Common myeloid progenitor, CD34-positive (primary cell): ENCODE measurements at regions not wholly inside any gene's neighbourhood (a gene's known extent, or its start where the extent isn't known, plus 50 kb on each side); places are given as distances from the start of the nearest gene placed in this dataset.

ENCODE experiments used
- CTCF ChIA-PET: fragments of 350-600 bp; sonication (Branson Sonifier 250); formaldehyde crosslinking; loops from one replicate; lab custom pipeline; 2021; ENCODE audit warnings: antibody characterized with exemption; lab: Charles Lee
- POLR2A ChIA-PET: fragments of 350-600 bp; sonication (Branson Sonifier 250); formaldehyde crosslinking; loops from one replicate; lab custom pipeline; 2021; ENCODE audit warnings: antibody characterized with exemption; lab: Charles Lee
- DNase-seq, 3 donors: peaks; one replicate each; pipeline versions ENCODE4 v3.0.0 to v3.0.0-alpha.2; 2013
- H3K27ac ChIP-seq, 2 experiments: 1 replicate in 1 of 2; 2 replicates in 1 of 2; pipeline ENCODE4 v1.7.0; 2013; ENCODE audit warnings: inconsistent platforms in 2 of 2, low read length in 2 of 2, mild to moderate bottlenecking in 2 of 2, low read depth in 1 of 2, moderate library complexity in 1 of 2; ENCODE audit not compliant: severe bottlenecking in 2 of 2, insufficient read depth in 1 of 2, poor library complexity in 1 of 2
- H3K27me3 ChIP-seq, 5 experiments: replicated peaks in 2 of 5; 1 replicate in 3 of 5; 2 replicates in 2 of 5; pipeline versions ENCODE4 v1.6.1 to v1.7.0; 2013; ENCODE audit warnings: low read length in 4 of 5, mild to moderate bottlenecking in 2 of 5, moderate library complexity in 2 of 5, inconsistent platforms in 1 of 5; ENCODE audit not compliant: insufficient read depth in 5 of 5, control insufficient read depth in 4 of 5
- H3K36me3 ChIP-seq, 4 experiments: 1 replicate in 2 of 4; 2 replicates in 2 of 4; pipeline versions ENCODE4 v1.6.1 to v1.7.0; 2013; ENCODE audit warnings: low read length in 3 of 4, control low read depth in 1 of 4, mild to moderate bottlenecking in 1 of 4; ENCODE audit not compliant: control insufficient read depth in 4 of 4, insufficient read depth in 4 of 4
- H3K4me1 ChIP-seq, 4 experiments: 1 replicate in 3 of 4; 2 replicates in 1 of 4; pipeline versions ENCODE4 v1.6.1 to v1.7.1; 2013; ENCODE audit warnings: low read length in 3 of 4, mild to moderate bottlenecking in 3 of 4, control low read depth in 1 of 4, inconsistent platforms in 1 of 4, moderate library complexity in 1 of 4; ENCODE audit not compliant: control insufficient read depth in 4 of 4, insufficient read depth in 4 of 4; ENCODE audit errors: control extremely low read depth in 1 of 4
- H3K4me3 ChIP-seq, 7 experiments: 1 replicate in 4 of 7; 2 replicates in 3 of 7; pipeline versions ENCODE4 v1.5.1 to v1.7.0; 2013; ENCODE audit warnings: mild to moderate bottlenecking in 7 of 7, low read length in 6 of 7, moderate library complexity in 6 of 7, inconsistent platforms in 2 of 7, low read depth in 2 of 7, control low read depth in 1 of 7; ENCODE audit not compliant: insufficient read depth in 4 of 7, control insufficient read depth in 1 of 7; ENCODE audit errors: extremely low read depth in 1 of 7
- H3K9me3 ChIP-seq, 5 experiments: 1 replicate in 4 of 5; 2 replicates in 1 of 5; pipeline versions ENCODE4 v1.6.1 to v1.7.1; 2013; ENCODE audit warnings: low read length in 4 of 5, mild to moderate bottlenecking in 2 of 5, inconsistent platforms in 1 of 5, low read depth in 1 of 5, moderate library complexity in 1 of 5; ENCODE audit not compliant: control insufficient read depth in 4 of 5, insufficient read depth in 2 of 5; ENCODE audit errors: control extremely low read depth in 1 of 5
- WGBS: methylation state at CpG from one replicate; pipeline ENCODE4 v1.1.5; 2013; ENCODE audit not compliant: insufficient coverage; 5-methylcytosine and 5-hydroxymethylcytosine counted together

DNA sequence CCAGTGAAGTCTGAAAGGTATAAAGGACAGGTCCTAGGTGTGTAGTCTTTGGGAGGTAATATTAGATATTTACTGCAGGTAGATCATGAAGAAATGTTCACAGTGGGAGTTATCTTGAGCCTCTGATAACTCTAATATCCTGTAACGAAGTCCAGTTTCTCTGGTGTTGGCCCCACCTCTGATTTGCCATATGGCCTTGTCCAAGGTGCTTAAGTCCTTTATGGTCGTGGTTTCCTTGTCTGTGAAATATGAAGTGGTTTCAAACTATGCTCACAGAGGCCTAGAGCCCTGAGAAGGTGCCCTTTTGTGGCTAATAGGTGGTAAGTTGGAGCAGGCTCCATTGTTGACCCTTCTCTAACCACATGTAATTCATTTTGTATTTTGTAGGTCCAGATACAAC is 190.7 kb downstream of the ICOS start:
- Histone ChIP-seq H3K4me1 (no peaks in the 10 kb centered on the region), H3K27ac (no peak overlapping the region), H3K36me3 (no peaks in the 10 kb centered on the region), H3K4me3 (no peak overlapping the region), H3K27me3 (peaks cover 0 to 2% (median 0%) of the 10 kb centered on the region in 5 experiments), H3K9me3 (no peaks in the 10 kb centered on the region)
- 100% methylated on average over 1 of the region's 2 CpGs for WGBS
- ChIA-PET POLR2A (no interaction called here), CTCF (no interaction called here)
- no peak for DNase-seq

DNA sequence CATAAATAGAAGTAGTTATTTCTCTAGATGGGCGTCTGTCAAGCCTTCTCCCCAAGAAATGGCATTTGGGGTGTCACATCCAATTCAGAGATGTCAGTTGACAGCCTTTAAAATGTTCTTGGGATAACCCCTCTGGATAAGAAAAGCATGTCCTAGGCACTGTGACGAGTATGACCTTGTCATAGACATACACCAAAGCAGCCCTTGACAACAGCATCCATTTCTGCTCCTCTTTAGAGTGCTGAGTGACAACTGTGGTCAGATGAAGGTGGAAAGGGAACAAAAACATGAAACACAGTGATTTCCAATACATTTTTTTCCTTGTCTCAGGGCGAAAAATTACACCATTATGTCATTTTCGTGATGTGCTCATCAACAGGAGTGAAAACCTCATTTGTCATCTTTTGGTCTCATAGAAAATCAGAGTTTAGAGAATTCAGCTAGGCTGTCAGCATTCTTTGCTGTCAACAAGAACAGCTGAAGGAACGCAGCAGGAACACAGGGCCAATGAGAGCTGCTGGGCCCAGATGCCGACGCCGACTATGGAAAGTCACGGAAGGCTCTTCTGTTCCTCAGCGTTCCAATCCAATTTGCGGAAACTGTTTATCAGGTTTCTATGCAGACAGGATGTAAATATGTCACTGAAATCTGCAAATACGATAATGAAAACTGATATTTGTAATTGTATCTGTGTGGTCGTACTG is 193.2 kb downstream of the ICOS start:
- ChIA-PET CTCF (no interaction called here), POLR2A (no interaction called here)
- Histone ChIP-seq H3K27ac (no peak overlapping the region), H3K36me3 (no peaks in the 10 kb centered on the region), H3K4me1 (no peaks in the 10 kb centered on the region), H3K9me3 (no peaks in the 10 kb centered on the region), H3K27me3 (peaks cover 0 to 2% (median 0%) of the 10 kb centered on the region in 5 experiments), H3K4me3 (no peak overlapping the region)
- WGBS = 95% methylated on average over 11 of the region's 13 CpGs
- DNase-seq = no peak

DNA sequence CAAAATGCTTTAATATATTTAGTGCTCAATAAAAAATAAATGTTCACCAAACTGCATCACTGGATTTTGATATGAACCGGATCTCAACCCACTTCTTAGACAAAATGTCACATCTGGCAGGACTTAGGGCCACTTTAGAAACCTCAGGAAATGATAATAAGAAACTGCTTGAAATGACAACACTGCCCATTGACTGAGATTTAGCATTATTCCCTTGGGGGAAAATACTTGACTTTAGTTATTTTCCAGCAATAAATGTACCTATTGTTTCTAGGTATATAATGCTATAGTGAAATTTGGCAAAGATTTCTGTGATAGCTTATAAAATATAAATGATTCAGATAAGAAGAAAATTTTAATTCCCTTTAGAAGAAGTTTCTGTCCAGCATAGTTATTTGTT is 195.1 kb downstream of the ICOS start:
- ChIA-PET POLR2A (no interaction called here), CTCF (interaction anchor here (0.9 to 1.4 kb wide), 2 partner anchors 9 to 13 kb away, joined by 3 read pairs; no protein-coding TSS in a partner anchor)
- H3K4me1 ChIP-seq = no peaks in the 10 kb centered on the region
- no peak for DNase-seq
- no peaks in the 10 kb centered on the region for H3K27me3 ChIP-seq
- no peak overlapping the region for H3K4me3 ChIP-seq
- no peak overlapping the region for H3K27ac ChIP-seq
- no CpG with 5 or more reads among the region's 1 CpG for WGBS
- H3K36me3 ChIP-seq = no peaks in the 10 kb centered on the region
- no peaks in the 10 kb centered on the region for H3K9me3 ChIP-seq

DNA sequence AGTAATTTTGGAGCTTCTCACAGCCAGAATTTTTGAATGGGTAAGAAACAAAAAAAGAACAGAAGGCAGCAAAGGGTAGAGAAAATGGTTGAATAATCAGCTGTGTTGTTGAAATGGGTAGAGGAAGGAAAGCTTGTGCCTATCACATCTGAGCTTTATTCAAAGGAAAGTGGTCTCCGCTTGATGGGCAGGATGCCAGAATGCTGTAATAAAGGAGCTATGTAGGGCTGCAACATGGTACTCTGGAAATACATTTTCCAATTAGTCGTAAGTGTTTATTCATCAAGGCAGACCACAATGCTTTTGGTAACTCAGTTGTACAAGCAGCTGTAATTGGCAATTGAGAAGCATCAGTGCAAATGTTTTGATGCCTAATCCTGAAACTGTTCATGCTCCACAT is 196.9 kb downstream of the ICOS start:
- POLR2A ChIA-PET = no interaction called here
- H3K4me1 ChIP-seq = no peaks in the 10 kb centered on the region
- no peaks in the 10 kb centered on the region for H3K36me3 ChIP-seq
- no peaks in the 10 kb centered on the region for H3K9me3 ChIP-seq
- no peaks in the 10 kb centered on the region for H3K27me3 ChIP-seq
- H3K4me3 ChIP-seq = no peak overlapping the region
- H3K27ac ChIP-seq = no peak overlapping the region
- no peak for DNase-seq
- WGBS = 94% methylated on average over 2 of the region's 2 CpGs
- CTCF ChIA-PET = interaction anchor here (0.7 to 0.8 kb wide), 2 partner anchors 12 to 110 kb away, joined by 3 read pairs; no protein-coding TSS in a partner anchor

DNA sequence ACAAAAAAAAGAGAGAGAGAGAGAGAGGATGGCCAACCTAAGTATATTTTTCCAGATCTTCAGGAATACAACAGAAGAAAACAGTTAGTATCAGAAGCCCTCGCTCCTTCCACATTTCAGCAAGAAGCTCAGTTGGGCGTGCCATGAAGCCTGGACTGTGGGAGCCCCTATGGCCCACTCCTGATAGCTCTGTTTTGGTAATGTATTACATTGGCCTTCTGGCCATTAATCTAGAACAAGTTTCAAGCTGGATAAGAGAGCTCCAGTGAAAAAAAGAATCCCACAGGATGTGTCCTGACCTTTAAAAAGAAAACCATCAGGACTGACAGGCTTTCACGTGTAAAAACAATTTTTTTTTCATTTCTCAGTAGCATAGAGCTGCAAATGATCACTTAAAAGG is 197.9 kb downstream of the ICOS start:
- POLR2A ChIA-PET = no interaction called here
- H3K36me3 ChIP-seq = no peaks in the 10 kb centered on the region
- H3K9me3 ChIP-seq = no peaks in the 10 kb centered on the region
- no peaks in the 10 kb centered on the region for H3K4me1 ChIP-seq
- no peak for DNase-seq
- H3K4me3 ChIP-seq = no peak overlapping the region
- CTCF ChIA-PET = interaction anchor here (1.4 kb wide), 1 partner anchor 10 kb away, joined by 4 read pairs; no protein-coding TSS in a partner anchor
- no peak overlapping the region for H3K27ac ChIP-seq
- WGBS = no CpG with 5 or more reads among the region's 3 CpGs
- no peaks in the 10 kb centered on the region for H3K27me3 ChIP-seq

DNA sequence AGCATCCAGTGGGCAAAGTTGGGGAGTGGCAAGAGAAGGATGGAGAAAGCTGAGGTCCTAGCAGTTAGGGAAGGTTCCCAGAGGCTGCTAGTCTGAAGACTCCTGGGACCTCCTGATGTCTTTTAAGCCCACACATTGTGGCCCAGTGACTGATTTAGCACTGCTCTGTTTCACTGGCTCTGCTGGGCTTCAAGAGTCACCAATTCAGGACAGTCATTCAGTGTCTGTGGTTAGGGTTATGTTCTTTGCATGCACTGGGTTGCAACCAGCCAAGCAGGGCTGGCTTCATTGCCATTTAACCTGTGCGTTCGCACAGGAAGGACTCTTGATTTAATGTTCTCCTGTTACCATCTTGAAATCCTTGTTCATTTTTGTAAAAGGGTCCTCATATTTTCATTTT is 199.2 kb downstream of the ICOS start:
- WGBS = 100% methylated on average over 2 of the region's 2 CpGs
- Histone ChIP-seq H3K27me3 (no peaks in the 10 kb centered on the region), H3K9me3 (no peaks in the 10 kb centered on the region), H3K4me3 (no peak overlapping the region), H3K36me3 (no peaks in the 10 kb centered on the region), H3K27ac (no peak overlapping the region), H3K4me1 (no peaks in the 10 kb centered on the region)
- POLR2A ChIA-PET = no interaction called here
- no peak for DNase-seq
- CTCF ChIA-PET = interaction anchor here (1.6 kb wide), 1 partner anchor 42 kb away, joined by 5 read pairs; no protein-coding TSS in a partner anchor

DNA sequence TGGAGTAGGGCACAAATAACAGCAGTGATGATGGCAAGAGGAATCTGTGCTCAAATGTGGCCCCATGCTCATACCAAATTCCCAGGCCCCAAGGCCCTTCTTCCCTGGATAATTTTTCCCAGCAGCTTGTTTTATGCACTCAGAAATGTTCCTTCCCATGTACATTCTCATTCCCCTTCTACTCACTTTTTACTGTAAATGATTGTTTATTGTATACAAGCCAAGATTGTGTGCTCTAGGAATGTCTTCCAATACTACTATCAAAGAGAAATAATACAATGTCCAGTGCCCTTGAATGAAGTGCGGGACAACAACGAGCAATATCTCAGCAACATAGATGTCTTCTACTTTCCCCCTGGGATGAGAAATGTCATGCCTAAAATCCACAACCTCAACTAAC is 201.6 kb downstream of the ICOS start:
- CTCF ChIA-PET = no interaction called here

More for the DNA sequence above, 201.6 kb downstream of the ICOS start:
- Histone ChIP-seq H3K27me3 (no peaks in the 10 kb centered on the region), H3K9me3 (no peaks in the 10 kb centered on the region), H3K4me1 (no peaks in the 10 kb centered on the region), H3K36me3 (no peaks in the 10 kb centered on the region), H3K4me3 (no peak overlapping the region), H3K27ac (no peak overlapping the region)
- POLR2A ChIA-PET = no interaction called here
- no peak for DNase-seq
- WGBS = 86% methylated on average over 2 of the region's 2 CpGs
